Testis (tissue), 2 donors: ENCODE measurements at regions not wholly inside any gene's neighbourhood (a gene's known extent, or its start where the extent isn't known, plus 50 kb on each side); places are given as distances from the start of the nearest gene placed in this dataset.

ENCODE experiments used
- DNase-seq: peaks from one replicate; pipeline ENCODE4 v3.0.0-alpha.2; 2019
- H3K27ac ChIP-seq, 2 donors: fragments of 200-600 bp; sonication (generic); one replicate each; pipeline ENCODE4 v1.5.1; 2019
- H3K27me3 ChIP-seq: fragments of 200-600 bp; sonication (generic); one replicate; pipeline ENCODE4 v1.5.1; 2019
- H3K36me3 ChIP-seq: fragments of 200-600 bp; sonication (generic); one replicate; pipeline ENCODE4 v1.5.1; 2017; ENCODE audit warnings: low read depth; ENCODE audit errors: missing control alignments
- H3K4me1 ChIP-seq: fragments of 200-600 bp; sonication (generic); one replicate; pipeline ENCODE4 v1.5.1; 2019
- H3K4me3 ChIP-seq, 2 donors: fragments of 200-600 bp; sonication (generic); one replicate each; pipeline ENCODE4 v1.5.1; 2017 to 2019
- H3K9me3 ChIP-seq: fragments of 200-600 bp; sonication (generic); one replicate; pipeline ENCODE4 v1.5.1; 2017
- CTCF ChIP-seq, 3 experiments: fragments of 450-650 bp in 2 of 3; fragments of 200-600 bp in 1 of 3; sonication (generic) in 1 of 3; IDR thresholded peaks; one replicate each; pipeline ENCODE4 v1.5.1; 2016 to 2019; ENCODE audit warnings: antibody characterized with exemption in 3 of 3, mild to moderate bottlenecking in 2 of 3, moderate library complexity in 1 of 3
- POLR2A ChIP-seq: fragments of 450-650 bp; IDR thresholded peaks from one replicate; pipeline ENCODE4 v1.6.1; 2017; ENCODE audit warnings: antibody characterized with exemption, mild to moderate bottlenecking, moderate library complexity
- WGBS, 2 donors: methylation state at CpG; one replicate each; pipeline ENCODE4 v1.1.5; 2018; 5-methylcytosine and 5-hydroxymethylcytosine counted together
- intact Hi-C: fragments of 100-400 bp; cut with DNase I; formaldehyde crosslinking; loops from one replicate; pipeline ENCODE4 v1.15.1; 2023; ENCODE audit warnings: low total_unique reads

DNA sequence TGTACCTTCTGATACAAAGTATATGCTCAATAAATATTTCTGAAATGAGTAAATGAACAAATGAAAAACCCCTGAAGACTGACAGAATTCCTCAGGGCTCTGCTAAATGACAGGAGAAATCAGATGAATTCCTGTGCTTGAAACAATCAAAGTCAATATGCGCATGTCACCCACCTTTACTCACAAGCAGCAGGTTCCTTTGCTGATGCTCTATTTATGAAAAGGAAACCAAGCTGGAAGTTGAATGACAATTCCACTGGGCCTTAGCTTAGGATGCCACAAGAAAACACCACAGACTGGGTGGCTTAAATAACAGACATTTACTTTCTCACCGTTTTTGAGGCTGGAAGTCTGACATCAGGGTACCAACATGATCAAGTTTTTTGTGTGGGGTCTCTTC lies 477.5 kb upstream of the TEX13C start:
- DNase-seq: no peak
- intact Hi-C loops: no loop called here
- no peaks in the 10 kb centered on the region for H3K36me3 ChIP-seq
- WGBS, 2 donors: 75 to 91% methylated on average over 2 of the region's 2 CpGs
- H3K9me3 ChIP-seq: no peaks in the 10 kb centered on the region
- no peak overlapping the region for H3K4me3 ChIP-seq
- TF ChIP-seq CTCF (IDR thresholded peaks at IDR 0.05) (no peak), POLR2A (no peak)
- H3K27me3 ChIP-seq: no peaks in the 10 kb centered on the region
- no peak overlapping the region for H3K27ac ChIP-seq
- no peaks in the 10 kb centered on the region for H3K4me1 ChIP-seq

DNA sequence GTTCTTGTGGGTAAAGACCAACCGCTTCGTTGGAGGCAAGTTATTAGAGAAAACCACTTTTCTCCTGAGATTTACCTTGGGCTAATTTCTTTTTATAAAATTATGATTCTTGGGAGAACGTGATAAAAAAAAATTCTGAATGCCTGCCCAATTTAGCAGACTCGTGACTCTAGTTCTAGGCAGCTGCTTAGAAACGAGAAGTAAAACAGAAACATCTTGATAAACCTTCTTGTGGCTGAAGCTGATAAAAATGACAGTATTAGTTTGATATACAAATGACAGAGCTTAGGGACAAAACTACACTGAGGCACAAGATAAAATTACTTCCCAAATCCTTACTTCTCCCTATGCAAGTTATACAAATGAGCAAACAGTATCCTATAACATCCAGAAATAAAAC lies 458.9 kb upstream of the TEX13C start:
- no peak overlapping the region for H3K4me3 ChIP-seq
- H3K36me3 ChIP-seq: no peaks in the 10 kb centered on the region
- WGBS, 2 donors: 37 to 52% methylated on average over 5 of the region's 5 CpGs
- no peaks in the 10 kb centered on the region for H3K9me3 ChIP-seq
- intact Hi-C loops: no loop called here
- H3K4me1 ChIP-seq: no peaks in the 10 kb centered on the region
- H3K27ac ChIP-seq: no peak overlapping the region
- DNase-seq: no peak
- TF ChIP-seq CTCF (IDR thresholded peaks at IDR 0.05): no peak
- no peak for TF ChIP-seq POLR2A
- no peaks in the 10 kb centered on the region for H3K27me3 ChIP-seq

DNA sequence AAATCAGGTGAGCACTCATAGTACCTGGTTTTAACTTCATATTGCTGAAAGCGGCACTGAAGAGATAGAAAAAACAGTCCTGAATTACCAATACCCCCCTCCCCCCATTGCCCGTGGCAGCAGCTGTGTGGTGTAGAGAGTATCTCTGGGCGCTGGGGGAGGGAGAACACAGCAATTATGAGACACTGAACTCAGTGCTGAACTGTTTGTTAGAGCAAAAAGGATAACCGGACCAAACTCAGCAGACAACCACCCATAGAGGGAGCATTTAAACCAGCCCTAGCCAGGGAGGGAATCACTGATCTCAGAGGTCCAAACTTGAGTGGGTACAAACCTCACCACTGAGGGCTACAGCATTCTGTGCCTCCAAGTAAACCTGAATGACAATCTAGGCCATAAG lies 457.4 kb upstream of the TEX13C start:
- 85 to 93% methylated on average over 4 of the region's 4 CpGs for WGBS, 2 donors
- intact Hi-C loops: no loop called here
- H3K9me3 ChIP-seq: no peaks in the 10 kb centered on the region

DNA sequence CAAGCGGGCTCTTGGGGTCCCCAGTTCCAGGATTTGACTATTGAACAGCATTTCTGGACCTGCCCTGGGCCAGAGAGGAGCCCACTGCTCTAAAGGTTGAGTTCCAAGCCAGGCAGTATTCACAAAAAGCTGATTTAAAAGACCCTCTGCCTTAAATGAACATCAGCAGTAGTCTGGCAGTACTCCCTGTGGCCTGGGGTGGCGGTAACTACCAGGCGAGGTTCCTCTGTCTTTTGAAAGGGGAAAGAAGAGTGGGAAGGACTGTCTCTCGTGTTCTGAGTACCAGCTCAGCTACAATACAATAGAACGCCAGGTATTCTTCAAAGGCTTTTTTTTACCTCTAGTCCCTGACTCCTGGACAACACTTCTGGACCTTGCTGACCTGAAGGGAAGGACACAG lies 456.4 kb upstream of the TEX13C start:
- WGBS, 2 donors: 79% methylated on average over 5 of the region's 5 CpGs; no CpG with 5 or more reads in 1 of the 2 donors
- Histone ChIP-seq H3K36me3 (no peaks in the 10 kb centered on the region), H3K4me1 (no peaks in the 10 kb centered on the region), H3K9me3 (no peaks in the 10 kb centered on the region), H3K4me3 (no peak overlapping the region), H3K27ac (no peak overlapping the region), H3K27me3 (no peaks in the 10 kb centered on the region)
- no peak for DNase-seq
- intact Hi-C loops: no loop called here
- TF ChIP-seq POLR2A: no peak
- TF ChIP-seq CTCF (IDR thresholded peaks at IDR 0.05): no peak

More for the DNA sequence above, 457.4 kb upstream of the TEX13C start:
- no peaks in the 10 kb centered on the region for H3K4me1 ChIP-seq
- H3K27ac ChIP-seq: no peak overlapping the region
- no peak for DNase-seq
- no peak overlapping the region for H3K4me3 ChIP-seq
- TF ChIP-seq CTCF (IDR thresholded peaks at IDR 0.05) (no peak), POLR2A (no peak)
- H3K36me3 ChIP-seq: no peaks in the 10 kb centered on the region
- H3K27me3 ChIP-seq: no peaks in the 10 kb centered on the region

GRCh38 chrX:124887572-124887971 lies 432.1 kb upstream of the TEX13C start:
- Histone ChIP-seq H3K27ac (no peak overlapping the region), H3K27me3 (no peaks in the 10 kb centered on the region), H3K9me3 (no peaks in the 10 kb centered on the region), H3K4me1 (no peaks in the 10 kb centered on the region), H3K4me3 (no peak overlapping the region), H3K36me3 (no peaks in the 10 kb centered on the region)
- TF ChIP-seq POLR2A: no peak
- TF ChIP-seq CTCF (IDR thresholded peaks at IDR 0.05): no peak
- no peak for DNase-seq
- intact Hi-C loops: no loop called here
- 67 to 86% methylated on average over 1 of the region's 1 CpG for WGBS, 2 donors
